ENCODE measurements at regions not wholly inside any gene's neighbourhood (a gene's known extent, or its start where the extent isn't known, plus 50 kb on each side); places are given as distances from the start of the nearest gene placed in this dataset.

DNA sequence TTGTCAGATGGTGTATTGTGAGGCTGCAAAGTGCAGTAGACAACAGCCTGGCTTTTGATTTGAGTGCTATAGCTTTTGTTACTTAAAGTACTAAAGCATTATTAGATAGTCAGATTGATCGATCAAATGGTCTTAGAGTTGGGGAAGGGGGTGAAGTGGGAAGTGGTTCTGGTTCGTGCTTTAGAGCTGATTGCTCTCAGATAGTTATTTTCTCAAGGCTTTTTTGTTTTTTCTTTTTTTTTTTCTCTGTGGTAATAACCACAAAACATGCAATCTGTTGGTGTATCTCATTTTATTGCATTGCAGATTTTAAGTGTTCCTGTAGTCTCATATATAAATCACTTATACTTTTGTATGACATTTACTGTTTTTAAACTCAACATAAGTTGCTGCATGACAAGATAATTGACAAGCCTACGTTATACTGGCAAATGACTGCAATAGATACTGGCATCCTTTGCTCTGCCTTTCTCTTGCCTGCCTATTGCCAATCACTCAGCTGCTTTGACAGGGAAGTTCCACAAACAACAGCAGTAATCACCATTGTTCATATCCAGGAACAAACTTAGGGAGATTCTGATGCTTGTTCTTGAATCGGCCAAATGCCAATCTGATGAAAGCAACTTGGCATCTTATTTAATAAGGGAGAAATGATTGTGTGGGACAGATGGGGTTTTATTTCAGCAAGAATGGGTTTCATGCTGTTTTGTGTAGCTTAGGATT lies 125.0 kb upstream of the B3GALT2 start:
- no peak overlapping the region for H3K9ac ChIP-seq (ENCODE audit: low read length)
- H3K4me2 ChIP-seq (ENCODE audit: low read length): no peak overlapping the region
- H3K9me3 ChIP-seq (ENCODE audit: control insufficient read depth in 1 of 2, insufficient read depth in 1 of 2, low read depth in 1 of 2, low read length in 2 of 2): no peaks in the 10 kb centered on the region
- ChIA-PET RAD21 (ENCODE audit: low non-redundant PET in 1 of 2, low total read pairs in 2 of 2, uncharacterized antibody in 2 of 2, unreplicated experiment in 2 of 2) (no interaction called here), CTCF (no interaction called here), POLR2A (no interaction called here)
- H3K9me2 ChIP-seq (ENCODE audit: insufficient read depth): no peaks in the 10 kb centered on the region; the same call in 1 of the 2 replicates
- H3K4me1 ChIP-seq (ENCODE audit: control insufficient read depth in 1 of 2, insufficient read depth in 2 of 2, low read length in 2 of 2): no peaks in the 10 kb centered on the region
- no peak for TF ChIP-seq EZH2phosphoT487 (IDR thresholded peaks at IDR 0.05; ENCODE audit: borderline replicate concordance)
- no peak for TF ChIP-seq CTCF (IDR thresholded peaks at IDR 0.05 in 2 of 3, conservative IDR thresholded peaks at IDR 0.05 in 1 of 3; ENCODE audit: borderline replicate concordance in 1 of 3, insufficient read depth in 1 of 3, low read depth in 2 of 3, low read length in 2 of 3)
- no peak for TF ChIP-seq RAD21 (IDR thresholded peaks at IDR 0.05; ENCODE audit: low read depth)
- TF ChIP-seq, protein P1, sequence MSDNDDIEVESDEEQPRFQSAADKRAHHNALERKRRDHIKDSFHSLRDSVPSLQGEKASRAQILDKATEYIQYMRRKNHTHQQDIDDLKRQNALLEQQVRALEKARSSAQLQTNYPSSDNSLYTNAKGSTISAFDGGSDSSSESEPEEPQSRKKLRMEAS (IDR thresholded peaks at IDR 0.05): no peak
- TF ChIP-seq ZFX (IDR thresholded peaks at IDR 0.05): no peak
- TF ChIP-seq CEBPB (IDR thresholded peaks at IDR 0.05; ENCODE audit: low read depth): no peak
- no peak for TF ChIP-seq ELF1 (IDR thresholded peaks at IDR 0.05; ENCODE audit: borderline replicate concordance, low read depth)
- TF ChIP-seq SIN3A (IDR thresholded peaks at IDR 0.05; ENCODE audit: low read depth): no peak
- no peak for TF ChIP-seq EGR1 (IDR thresholded peaks at IDR 0.05; ENCODE audit: low read depth)
- TF ChIP-seq EZH2 (IDR thresholded peaks at IDR 0.05): no peak
- TF ChIP-seq JUND (IDR thresholded peaks at IDR 0.05): no peak
- TF ChIP-seq ZNF274 (IDR thresholded peaks at IDR 0.05; ENCODE audit: low read depth, low read length): no peak
- no TSS peak for BruUV-seq (replicated peaks)
- no peaks in the 10 kb centered on the region for H3K79me2 ChIP-seq (ENCODE audit: insufficient read depth, low read length)
- intact Hi-C loops (cut with micrococcal nuclease): no loop called here
- ATAC-seq: no peak
- H3K27ac ChIP-seq (ENCODE audit: low read depth, low read length): no peak overlapping the region
- no peak overlapping the region for H2AFZ ChIP-seq (ENCODE audit: low read depth, low read length, poor library complexity, severe bottlenecking)
- H3K27me3 ChIP-seq (ENCODE audit: insufficient read depth, low read length): no peaks in the 10 kb centered on the region
- DNase-seq (ENCODE audit: low read depth, low spot score): no peak
- no peaks in the 10 kb centered on the region for H3K36me3 ChIP-seq (ENCODE audit: control insufficient read depth in 1 of 2, insufficient read depth in 2 of 2, low read length in 2 of 2)
- no peak overlapping the region for H3K4me3 ChIP-seq (replicated peaks in 1 of 2; ENCODE audit: low read depth in 1 of 2, low read length in 2 of 2)
- no peaks in the 10 kb centered on the region for H4K20me1 ChIP-seq (ENCODE audit: insufficient read depth)

Measured in HCT116 (cell line).